GM10248 (cell line): ENCODE measurements at regions not wholly inside any gene's neighbourhood (a gene's known extent, or its start where the extent isn't known, plus 50 kb on each side); places are given as distances from the start of the nearest gene placed in this dataset.

ENCODE experiments used
- CTCF ChIA-PET: fragments of 300-600 bp; sonication (Branson Sonifier 250); formaldehyde crosslinking; extraction: SDS; loops from one replicate; lab custom pipeline; 2021; ENCODE audit warnings: antibody characterized with exemption; lab: Yijun Ruan, JAX
- POLR2A ChIA-PET: fragments of 350-650 bp; sonication (Branson Sonifier 250); formaldehyde crosslinking; extraction: SDS; loops from one replicate; lab custom pipeline; 2020; ENCODE audit warnings: antibody characterized with exemption; lab: Yijun Ruan, JAX
- DNase-seq: peaks from one replicate; pipeline ENCODE4 v3.0.0; 2012; ENCODE audit errors: extremely low spot score
- TF ChIP-seq, protein P1 (sequence below): IDR thresholded peaks from 2 replicates; pipeline ENCODE4 v1.5.1; 2012; ENCODE audit warnings: mild to moderate bottlenecking, low read depth; ENCODE audit errors: extremely low read depth, missing control alignments, control extremely low read depth

GRCh38 chr21:38570596-38570995 lies 72.3 kb upstream of the ERG start:
- POLR2A ChIA-PET = no interaction called here
- no peak for DNase-seq
- TF ChIP-seq, protein P1, sequence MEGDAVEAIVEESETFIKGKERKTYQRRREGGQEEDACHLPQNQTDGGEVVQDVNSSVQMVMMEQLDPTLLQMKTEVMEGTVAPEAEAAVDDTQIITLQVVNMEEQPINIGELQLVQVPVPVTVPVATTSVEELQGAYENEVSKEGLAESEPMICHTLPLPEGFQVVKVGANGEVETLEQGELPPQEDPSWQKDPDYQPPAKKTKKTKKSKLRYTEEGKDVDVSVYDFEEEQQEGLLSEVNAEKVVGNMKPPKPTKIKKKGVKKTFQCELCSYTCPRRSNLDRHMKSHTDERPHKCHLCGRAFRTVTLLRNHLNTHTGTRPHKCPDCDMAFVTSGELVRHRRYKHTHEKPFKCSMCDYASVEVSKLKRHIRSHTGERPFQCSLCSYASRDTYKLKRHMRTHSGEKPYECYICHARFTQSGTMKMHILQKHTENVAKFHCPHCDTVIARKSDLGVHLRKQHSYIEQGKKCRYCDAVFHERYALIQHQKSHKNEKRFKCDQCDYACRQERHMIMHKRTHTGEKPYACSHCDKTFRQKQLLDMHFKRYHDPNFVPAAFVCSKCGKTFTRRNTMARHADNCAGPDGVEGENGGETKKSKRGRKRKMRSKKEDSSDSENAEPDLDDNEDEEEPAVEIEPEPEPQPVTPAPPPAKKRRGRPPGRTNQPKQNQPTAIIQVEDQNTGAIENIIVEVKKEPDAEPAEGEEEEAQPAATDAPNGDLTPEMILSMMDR = no peak
- CTCF ChIA-PET = no interaction called here

- CTCF ChIA-PET = interaction anchor here (0.9 to 1.5 kb wide), 2 partner anchors 12 to 18 kb away, joined by 3 to 5 read pairs; no protein-coding TSS in a partner anchor
- no peak for DNase-seq
- POLR2A ChIA-PET = no interaction called here
- TF ChIP-seq, protein P1 = no peak
Measured at GRCh38 chr21:38574895-38575575, 76.8 kb upstream of the ERG start.

DNA sequence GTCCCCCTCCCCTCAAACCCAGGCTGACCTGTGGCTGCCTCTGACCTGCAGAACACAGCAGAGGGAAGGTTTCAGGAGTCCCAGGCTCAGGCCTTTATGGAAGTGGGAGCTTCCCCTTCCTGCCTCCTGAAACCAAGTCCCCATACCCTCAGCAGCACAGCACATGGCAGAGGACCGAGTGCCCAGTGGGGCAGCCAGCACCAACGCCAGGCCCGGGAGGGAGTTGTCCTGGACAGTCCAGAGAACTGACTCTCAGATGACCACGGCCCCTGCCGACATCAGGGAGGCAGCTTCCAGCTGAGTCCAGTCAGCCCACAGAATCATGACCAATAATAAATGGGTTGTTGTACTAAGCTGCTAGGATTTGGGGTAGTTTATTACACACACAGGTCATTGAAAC lies 79.6 kb upstream of the ERG start:
- ChIA-PET POLR2A (no interaction called here), CTCF (no interaction called here)
- TF ChIP-seq, protein P1 = no peak
- DNase-seq = no peak

- TF ChIP-seq, protein P1 = no peak
- DNase-seq = no peak
- ChIA-PET POLR2A (no interaction called here), CTCF (no interaction called here)
Measured at GRCh38 chr21:38590449-38591217, 92.4 kb upstream of the ERG start.

- CTCF ChIA-PET = no interaction called here
- TF ChIP-seq, protein P1 = no peak
- DNase-seq = no peak
- POLR2A ChIA-PET = no interaction called here
Measured at GRCh38 chr21:38591218-38591537, 92.9 kb upstream of the ERG start.

DNA sequence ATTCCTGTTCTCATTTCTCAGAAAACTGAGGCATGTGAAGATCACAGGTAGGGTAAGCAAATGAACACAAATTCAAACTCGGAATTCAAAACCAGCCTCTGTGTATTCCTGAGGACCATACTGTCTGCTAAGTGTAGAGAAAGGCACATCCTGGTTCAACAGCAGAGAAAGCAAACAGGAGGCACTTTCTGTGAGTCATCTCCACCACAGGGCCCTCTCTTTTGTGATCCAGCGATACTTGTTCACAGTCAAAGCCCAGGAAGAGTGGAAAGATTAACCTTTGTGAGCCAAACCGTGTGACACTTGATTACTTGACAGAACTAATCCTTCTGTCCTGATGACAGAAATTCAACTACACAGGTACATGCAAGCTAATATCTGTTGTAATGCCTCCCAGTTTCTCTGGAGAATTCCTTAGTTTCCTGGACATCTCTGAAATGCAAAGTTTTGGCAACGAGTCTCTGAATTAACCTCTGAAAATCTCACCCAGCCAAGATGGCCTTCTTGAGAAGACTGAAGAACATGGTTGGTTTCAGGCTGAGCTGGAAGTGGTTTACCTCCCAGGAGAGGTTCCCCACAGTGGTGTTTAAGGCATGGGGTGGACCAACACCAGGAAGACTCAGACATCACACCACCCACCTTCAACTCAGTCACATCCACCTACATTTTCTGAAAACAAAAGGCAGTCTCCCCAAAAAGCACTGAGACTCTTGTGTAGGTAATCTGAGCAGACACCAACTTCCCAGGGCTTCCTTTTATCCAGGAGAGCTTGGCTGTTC lies 98.2 kb upstream of the ERG start:
- POLR2A ChIA-PET = no interaction called here
- DNase-seq = no peak
- CTCF ChIA-PET = interaction anchor here (1.0 kb wide), 1 partner anchor 378 kb away, joined by 3 read pairs; no protein-coding TSS in a partner anchor
- TF ChIP-seq, protein P1 = no peak
